ENCODE measurements at regions not wholly inside any gene's neighbourhood (a gene's known extent, or its start where the extent isn't known, plus 50 kb on each side); places are given as distances from the start of the nearest gene placed in this dataset.

DNA sequence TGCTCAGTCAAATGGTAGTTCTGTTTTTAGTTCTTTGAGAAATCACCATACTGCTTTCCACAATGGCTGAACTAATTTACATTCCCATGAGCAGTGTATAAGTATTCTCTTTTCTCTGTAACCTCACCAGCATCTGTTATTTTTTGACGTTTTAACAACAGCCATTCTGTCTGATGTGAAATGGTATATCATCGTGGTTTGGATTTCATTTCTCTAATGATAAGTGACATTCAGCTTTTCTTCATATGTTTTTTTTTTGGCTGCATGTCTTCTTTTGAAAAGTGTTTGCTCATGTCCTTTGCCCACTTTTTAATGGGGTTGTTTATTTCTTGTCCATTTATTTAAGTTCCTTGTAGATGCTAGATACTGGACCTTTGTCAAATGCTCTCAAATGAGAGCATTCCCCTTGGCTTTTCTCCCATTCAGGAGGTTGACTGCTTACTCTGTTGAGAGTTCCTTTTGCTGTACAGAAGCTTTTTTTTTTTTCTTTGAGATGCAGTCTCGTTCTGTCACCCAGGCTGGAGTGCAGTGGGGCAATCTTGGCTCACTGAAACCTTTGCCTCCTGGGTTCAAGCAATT, 58.7 kb upstream of the RGMB start:
- Histone ChIP-seq H3K4me1 (ENCODE audit: control insufficient read depth, insufficient read depth, low read length) (no peaks in the 10 kb centered on the region), H3K36me3 (ENCODE audit: control insufficient read depth, insufficient read depth, low read length) (no peaks in the 10 kb centered on the region), H3K4me3 (ENCODE audit: low read length) (no peak overlapping the region), H3K27me3 (ENCODE audit: control insufficient read depth, insufficient read depth, low read length) (no peaks in the 10 kb centered on the region), H3K27ac (ENCODE audit: low read length) (no peak overlapping the region), H3K9me3 (ENCODE audit: control insufficient read depth, insufficient read depth, low read length) (no peaks in the 10 kb centered on the region)
- DNase-seq (ENCODE audit: low read depth, low spot score) = no peak
- no CpG with 5 or more reads among the region's 3 CpGs for WGBS (ENCODE audit: insufficient coverage, insufficient read length)

DNA sequence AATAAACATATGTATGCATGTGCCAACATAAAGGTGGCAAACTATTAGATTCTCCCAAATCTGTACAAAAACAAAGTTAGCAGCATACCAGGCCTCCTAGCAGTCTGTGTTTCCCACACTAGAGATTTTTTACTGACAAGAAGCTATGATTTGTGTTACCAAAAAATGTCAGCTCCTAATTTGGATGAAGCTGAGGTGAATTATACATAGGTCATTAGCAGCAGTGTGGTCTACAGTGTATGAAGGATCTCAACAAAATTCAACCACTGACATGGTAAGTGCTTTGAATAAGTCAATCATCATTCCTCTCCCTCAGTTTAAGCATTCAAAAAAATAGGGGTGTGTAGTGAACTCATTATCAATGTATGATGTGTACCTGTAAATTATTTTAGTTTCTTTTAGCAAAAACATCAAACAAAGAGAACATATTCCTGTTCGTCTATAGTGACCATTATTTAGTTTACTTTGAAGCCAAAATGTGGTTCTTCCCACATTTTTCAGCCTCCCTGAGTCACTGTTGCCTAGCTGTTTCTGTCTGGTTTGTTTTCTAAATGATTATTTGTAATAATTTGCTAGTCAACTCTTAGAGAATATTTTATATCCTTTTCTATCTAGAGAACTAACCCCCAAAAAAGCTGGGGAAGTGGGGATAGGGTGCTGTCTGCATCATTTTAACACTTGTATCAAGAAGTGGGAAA, 52.1 kb upstream of the RGMB start:
- no CpG with 5 or more reads among the region's 1 CpG for WGBS (ENCODE audit: insufficient coverage, insufficient read length)
- no peak for DNase-seq (ENCODE audit: low read depth, low spot score)
- H3K4me3 ChIP-seq (ENCODE audit: low read length) = no peak overlapping the region
- no peak overlapping the region for H3K27ac ChIP-seq (ENCODE audit: low read length)
- no peaks in the 10 kb centered on the region for H3K9me3 ChIP-seq (ENCODE audit: control insufficient read depth, insufficient read depth, low read length)
- H3K27me3 ChIP-seq (ENCODE audit: control insufficient read depth, insufficient read depth, low read length) = no peaks in the 10 kb centered on the region
- no peaks in the 10 kb centered on the region for H3K4me1 ChIP-seq (ENCODE audit: control insufficient read depth, insufficient read depth, low read length)
- no peaks in the 10 kb centered on the region for H3K36me3 ChIP-seq (ENCODE audit: control insufficient read depth, insufficient read depth, low read length)

DNA sequence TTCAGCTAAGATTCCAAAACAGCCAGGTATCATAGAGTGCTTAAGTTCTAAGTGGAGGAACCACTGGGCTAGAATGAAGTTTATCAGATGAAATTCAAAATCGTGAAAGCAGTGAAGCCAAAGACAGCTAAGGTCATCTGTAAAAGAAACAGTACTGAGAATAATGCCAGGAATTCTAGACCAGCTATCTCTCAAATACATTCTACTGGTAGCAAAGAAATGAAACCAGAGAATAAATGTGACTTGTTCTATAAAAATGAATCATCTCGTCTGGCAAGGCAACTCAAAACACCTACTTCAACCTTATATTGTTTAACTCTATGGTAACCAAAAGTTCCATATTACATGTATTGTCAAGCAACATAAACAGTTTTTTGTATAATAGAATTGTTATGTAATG, 51.3 kb upstream of the RGMB start:
- Histone ChIP-seq H3K4me1 (ENCODE audit: control insufficient read depth, insufficient read depth, low read length) (no peaks in the 10 kb centered on the region), H3K27me3 (ENCODE audit: control insufficient read depth, insufficient read depth, low read length) (no peaks in the 10 kb centered on the region), H3K4me3 (ENCODE audit: low read length) (no peak overlapping the region), H3K9me3 (ENCODE audit: control insufficient read depth, insufficient read depth, low read length) (no peaks in the 10 kb centered on the region), H3K36me3 (ENCODE audit: control insufficient read depth, insufficient read depth, low read length) (no peaks in the 10 kb centered on the region), H3K27ac (ENCODE audit: low read length) (no peak overlapping the region)
- no peak for DNase-seq (ENCODE audit: low read depth, low spot score)
- WGBS (ENCODE audit: insufficient coverage, insufficient read length) = no CpG with 5 or more reads among the region's 2 CpGs

DNA sequence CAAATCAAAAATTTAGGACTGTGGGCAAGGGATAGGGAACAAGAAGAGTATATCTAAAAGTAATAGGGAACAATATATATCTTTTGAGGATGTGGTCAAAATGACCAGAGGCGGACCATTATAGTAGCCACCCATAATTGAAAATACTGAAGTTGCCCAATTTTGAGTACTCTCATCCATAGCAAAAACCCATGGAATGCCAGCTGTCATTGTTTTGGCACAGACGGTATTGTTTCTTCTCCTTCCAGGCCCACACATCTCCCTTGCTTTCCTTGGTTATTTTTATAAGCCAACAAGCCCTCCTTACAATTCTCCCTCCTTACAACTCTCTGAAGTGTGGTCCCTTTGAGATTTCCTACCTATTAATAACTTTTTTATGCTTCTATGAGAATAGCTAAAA, 50.4 kb upstream of the RGMB start:
- H3K27me3 ChIP-seq (ENCODE audit: control insufficient read depth, insufficient read depth, low read length) = no peaks in the 10 kb centered on the region
- H3K27ac ChIP-seq (ENCODE audit: low read length) = no peak overlapping the region
- H3K4me3 ChIP-seq (ENCODE audit: low read length) = no peak overlapping the region
- H3K9me3 ChIP-seq (ENCODE audit: control insufficient read depth, insufficient read depth, low read length) = no peaks in the 10 kb centered on the region
- no peaks in the 10 kb centered on the region for H3K4me1 ChIP-seq (ENCODE audit: control insufficient read depth, insufficient read depth, low read length)
- WGBS (ENCODE audit: insufficient coverage, insufficient read length) = no CpG with 5 or more reads among the region's 2 CpGs
- no peaks in the 10 kb centered on the region for H3K36me3 ChIP-seq (ENCODE audit: control insufficient read depth, insufficient read depth, low read length)
- no peak for DNase-seq (ENCODE audit: low read depth, low spot score)
